Neural crest cell (in vitro differentiated cells): ENCODE measurements at regions not wholly inside any gene's neighbourhood (a gene's known extent, or its start where the extent isn't known, plus 50 kb on each side); places are given as distances from the start of the nearest gene placed in this dataset.
A peak's percentile ranks its signal among the peaks of the same experiment; 100 is the strongest.

Experiments used
- DNase-seq: peaks from one replicate; pipeline ENCODE4 v3.0.0; 2021; ENCODE audit warnings: low read depth, mixed read lengths, low spot score
- H3K27ac Mint-ChIP-seq: one replicate; pipeline ENCODE4 v1.8.0; 2021; ENCODE audit warnings: mild to moderate bottlenecking, mixed read lengths; ENCODE audit not compliant: unreplicated experiment
- H3K27me3 Mint-ChIP-seq: 2 replicates; pipeline ENCODE4 v1.8.0; 2021; ENCODE audit warnings: low read depth, mild to moderate bottlenecking, mixed read lengths
- H3K36me3 Mint-ChIP-seq: 2 replicates; pipeline ENCODE4 v1.8.0; 2021; ENCODE audit warnings: low read depth, mild to moderate bottlenecking, mixed read lengths
- H3K4me1 Mint-ChIP-seq: 2 replicates; pipeline ENCODE4 v1.8.0; 2021; ENCODE audit warnings: mixed read lengths
- H3K4me3 Mint-ChIP-seq: one replicate; pipeline ENCODE4 v1.8.0; 2021; ENCODE audit warnings: mild to moderate bottlenecking, mixed read lengths
- H3K9me3 Mint-ChIP-seq: 2 replicates; pipeline ENCODE4 v1.8.0; 2021; ENCODE audit warnings: mixed read lengths
- TF ChIP-seq, protein P1 (sequence below): fragments of 200-600 bp; sonication (generic); conservative IDR thresholded peaks from 2 replicates; pipeline ENCODE4 v1.5.0; 2021; ENCODE audit warnings: antibody characterized with exemption, mild to moderate bottlenecking

DNA sequence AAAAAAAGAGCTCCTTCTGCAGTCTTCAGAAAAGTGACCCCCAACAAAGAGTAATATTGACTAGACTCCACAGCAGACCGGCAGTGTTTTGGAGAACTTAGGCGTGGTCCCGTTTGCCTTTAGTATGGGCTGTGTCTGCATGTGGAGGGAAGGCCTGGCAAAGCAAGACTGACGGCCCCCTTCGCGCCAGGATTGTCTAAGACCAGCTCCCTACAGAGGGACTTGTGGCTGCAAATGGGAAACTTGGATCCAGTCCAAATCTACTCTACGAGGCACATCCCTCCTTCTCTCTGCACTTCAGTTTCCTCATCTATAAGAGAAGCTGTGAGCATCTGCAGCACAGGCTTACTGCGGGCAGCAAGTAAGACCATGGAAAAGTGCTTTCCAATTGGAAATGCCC is 350.0 kb downstream of the ZNF536 start:
- TF ChIP-seq, protein P1, sequence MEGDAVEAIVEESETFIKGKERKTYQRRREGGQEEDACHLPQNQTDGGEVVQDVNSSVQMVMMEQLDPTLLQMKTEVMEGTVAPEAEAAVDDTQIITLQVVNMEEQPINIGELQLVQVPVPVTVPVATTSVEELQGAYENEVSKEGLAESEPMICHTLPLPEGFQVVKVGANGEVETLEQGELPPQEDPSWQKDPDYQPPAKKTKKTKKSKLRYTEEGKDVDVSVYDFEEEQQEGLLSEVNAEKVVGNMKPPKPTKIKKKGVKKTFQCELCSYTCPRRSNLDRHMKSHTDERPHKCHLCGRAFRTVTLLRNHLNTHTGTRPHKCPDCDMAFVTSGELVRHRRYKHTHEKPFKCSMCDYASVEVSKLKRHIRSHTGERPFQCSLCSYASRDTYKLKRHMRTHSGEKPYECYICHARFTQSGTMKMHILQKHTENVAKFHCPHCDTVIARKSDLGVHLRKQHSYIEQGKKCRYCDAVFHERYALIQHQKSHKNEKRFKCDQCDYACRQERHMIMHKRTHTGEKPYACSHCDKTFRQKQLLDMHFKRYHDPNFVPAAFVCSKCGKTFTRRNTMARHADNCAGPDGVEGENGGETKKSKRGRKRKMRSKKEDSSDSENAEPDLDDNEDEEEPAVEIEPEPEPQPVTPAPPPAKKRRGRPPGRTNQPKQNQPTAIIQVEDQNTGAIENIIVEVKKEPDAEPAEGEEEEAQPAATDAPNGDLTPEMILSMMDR, result no peak
- H3K9me3 Mint-ChIP-seq, result no peaks in the 10 kb centered on the region
- peaks cover 15% of the 10 kb centered on the region for H3K27me3 Mint-ChIP-seq
- peaks cover 17% of the 10 kb centered on the region for H3K4me1 Mint-ChIP-seq
- no peak for DNase-seq
- H3K27ac Mint-ChIP-seq, result no peak overlapping the region
- H3K36me3 Mint-ChIP-seq, result no peaks in the 10 kb centered on the region
- H3K4me3 Mint-ChIP-seq, result no peak overlapping the region

DNA sequence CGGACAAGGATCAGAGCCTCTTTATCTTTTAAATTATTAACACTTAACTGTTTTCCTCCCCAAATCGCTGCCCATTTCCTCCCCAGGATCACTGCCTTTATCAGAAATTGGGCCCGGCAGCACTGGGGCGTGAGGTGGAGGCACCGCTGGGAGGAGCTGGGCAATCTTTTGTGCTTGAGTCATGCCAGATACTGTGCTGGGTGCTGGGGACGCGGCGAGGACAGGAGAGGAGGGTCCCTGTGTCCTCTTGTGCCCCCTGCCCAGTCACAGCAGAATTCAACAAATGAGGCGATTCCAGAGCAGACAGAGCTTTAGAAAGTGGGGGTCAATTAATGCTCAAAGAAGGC is 347.8 kb downstream of the ZNF536 start:
- H3K4me1 Mint-ChIP-seq, result peaks cover 17% of the 10 kb centered on the region
- H3K27ac Mint-ChIP-seq, result no peak overlapping the region
- H3K4me3 Mint-ChIP-seq, result peak overlapping the region; percentile 68
- TF ChIP-seq, protein P1, result no peak
- no peak for DNase-seq
- no peaks in the 10 kb centered on the region for H3K36me3 Mint-ChIP-seq
- H3K27me3 Mint-ChIP-seq, result peaks cover 22% of the 10 kb centered on the region
- no peaks in the 10 kb centered on the region for H3K9me3 Mint-ChIP-seq

DNA sequence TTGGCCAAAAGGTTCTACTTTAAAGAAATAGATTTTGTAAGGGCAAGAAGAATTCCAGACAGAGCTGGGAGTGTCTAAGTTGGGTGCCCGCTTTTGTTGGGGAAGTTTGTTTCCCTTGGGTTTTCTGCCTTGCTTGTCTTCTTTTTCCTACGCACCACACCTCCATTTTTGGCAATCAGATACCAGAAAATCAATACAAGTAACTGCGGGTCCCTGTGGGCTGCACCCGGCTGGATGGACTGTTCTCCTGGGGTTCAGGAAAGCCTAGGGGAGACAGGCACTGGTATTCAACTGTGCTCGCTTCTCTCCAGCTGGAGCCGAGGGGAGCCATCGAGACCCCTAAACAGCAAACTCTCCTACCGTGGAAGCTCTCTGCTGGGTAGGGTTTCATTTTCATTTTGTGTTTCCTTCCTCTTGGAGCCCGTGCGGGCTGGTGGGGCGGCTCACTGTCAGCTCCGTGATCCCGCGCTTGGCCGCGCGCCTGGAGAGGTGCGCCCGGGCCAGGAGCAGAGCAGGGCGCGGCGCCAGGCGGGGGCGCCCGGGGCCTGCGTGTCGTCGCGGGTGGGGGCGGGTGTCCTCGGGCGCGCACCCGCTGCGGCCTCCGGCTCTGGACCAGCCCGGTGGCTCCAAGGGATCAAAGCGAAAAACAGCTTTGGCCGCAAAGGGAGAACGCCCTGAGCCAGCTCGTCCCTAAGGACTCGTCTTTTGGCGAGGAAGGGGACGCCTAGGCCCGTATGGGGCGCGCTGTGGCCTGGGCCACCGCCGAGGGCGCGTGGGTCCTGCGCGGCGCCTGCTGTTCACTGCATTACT is 347.2 kb downstream of the ZNF536 start:
- TF ChIP-seq, protein P1, result no peak
- Mint-ChIP-seq H3K9me3 (no peaks in the 10 kb centered on the region), H3K36me3 (no peaks in the 10 kb centered on the region), H3K27ac (no peak overlapping the region), H3K4me1 (peaks cover 17% of the 10 kb centered on the region), H3K4me3 (peak overlapping the region; percentile 71), H3K27me3 (peaks cover 24% of the 10 kb centered on the region)
- peak; percentile 22 for DNase-seq

DNA sequence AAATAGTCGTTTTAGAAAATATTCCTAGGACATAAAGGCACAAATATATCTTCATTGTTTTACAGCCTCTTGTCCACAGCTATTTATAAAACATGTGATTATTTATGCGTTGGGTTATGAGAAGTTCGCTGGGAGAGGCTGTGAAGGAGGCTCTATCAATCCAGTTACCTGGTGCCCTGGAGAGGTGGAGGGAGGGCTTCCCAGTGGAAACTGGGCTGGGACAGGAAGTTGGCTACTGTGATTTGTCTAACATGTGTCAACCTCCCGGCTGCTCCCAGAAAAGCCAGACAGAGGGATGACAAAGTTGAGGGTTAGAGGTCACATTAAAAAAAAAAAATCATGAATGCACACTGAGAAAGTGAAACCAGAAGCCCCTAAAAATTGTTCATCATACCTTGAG is 346.5 kb downstream of the ZNF536 start:
- no peak overlapping the region for H3K27ac Mint-ChIP-seq

DNA sequence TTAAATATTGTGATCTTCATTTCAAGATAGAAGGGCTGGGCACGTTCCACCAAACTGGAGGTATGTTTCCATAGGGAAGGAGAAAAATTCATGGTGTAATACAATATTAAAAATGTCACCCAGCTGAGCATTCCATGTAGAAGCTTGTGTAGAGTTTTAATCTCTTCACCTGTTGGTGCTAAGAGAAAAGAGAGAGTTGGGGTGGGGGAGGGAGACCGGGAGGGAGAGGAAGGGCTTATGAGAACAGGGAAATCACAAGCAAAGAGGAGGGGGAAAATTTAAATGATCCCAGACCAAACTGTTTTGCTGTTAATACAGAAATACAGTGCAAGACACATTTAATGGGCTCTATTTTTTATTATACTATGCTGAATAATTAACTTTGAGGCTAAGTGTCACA is 345.8 kb downstream of the ZNF536 start:
- Mint-ChIP-seq H3K27ac (no peak overlapping the region), H3K36me3 (no peaks in the 10 kb centered on the region), H3K4me3 (no peak overlapping the region), H3K9me3 (no peaks in the 10 kb centered on the region), H3K4me1 (peaks cover 18% of the 10 kb centered on the region), H3K27me3 (peaks cover 25% of the 10 kb centered on the region)
- TF ChIP-seq, protein P1, result no peak
- DNase-seq, result no peak

More for the DNA sequence above, 346.5 kb downstream of the ZNF536 start:
- Mint-ChIP-seq H3K9me3 (no peaks in the 10 kb centered on the region), H3K4me3 (peak overlapping the region; percentile 71), H3K27me3 (peaks cover 24% of the 10 kb centered on the region), H3K36me3 (no peaks in the 10 kb centered on the region), H3K4me1 (peaks cover 17% of the 10 kb centered on the region)
- TF ChIP-seq, protein P1, result no peak
- DNase-seq, result no peak
